HEK293 (cell line): ENCODE measurements at regions not wholly inside any gene's neighbourhood (a gene's known extent, or its start where the extent isn't known, plus 50 kb on each side); places are given as distances from the start of the nearest gene placed in this dataset.
A peak's percentile ranks its signal among the peaks of the same experiment; 100 is the strongest.

Experiments
- CTCF ChIP-seq: fragments of 450-650 bp; formaldehyde crosslinking; IDR thresholded peaks from 2 replicates; pipeline ENCODE4 v1.5.1; 2016; ENCODE audit warnings: missing biosample characterization, missing genetic modification characterization
- EGR2 ChIP-seq: fragments of 450-650 bp; formaldehyde crosslinking; IDR thresholded peaks from 2 replicates; pipeline ENCODE4 v1.5.1; 2016; ENCODE audit warnings: low read depth, missing biosample characterization, missing genetic modification characterization
- GLI4 ChIP-seq: fragments of 450-650 bp; formaldehyde crosslinking; IDR thresholded peaks from 2 replicates; pipeline ENCODE4 v1.5.1; 2016; ENCODE audit warnings: missing biosample characterization, missing genetic modification characterization
- GLIS2 ChIP-seq: fragments of 450-650 bp; formaldehyde crosslinking; IDR thresholded peaks from 2 replicates; pipeline ENCODE4 v1.5.1; 2016; ENCODE audit warnings: missing biosample characterization, missing genetic modification characterization
- HIC1 ChIP-seq: fragments of 450-650 bp; formaldehyde crosslinking; IDR thresholded peaks from 2 replicates; pipeline ENCODE4 v1.5.1; 2016; ENCODE audit warnings: missing biosample characterization, missing genetic modification characterization
- HOXA7 ChIP-seq: sonication (generic); formaldehyde crosslinking; IDR thresholded peaks from 2 replicates; pipeline ENCODE4 v1.8.1; 2022; ENCODE audit warnings: missing genetic modification reagents, borderline replicate concordance
- KLF1 ChIP-seq: fragments of 450-650 bp; formaldehyde crosslinking; IDR thresholded peaks from 2 replicates; pipeline ENCODE4 v1.5.1; 2016; ENCODE audit warnings: missing biosample characterization, missing genetic modification characterization
- KLF16 ChIP-seq: fragments of 450-650 bp; formaldehyde crosslinking; IDR thresholded peaks from 2 replicates; pipeline ENCODE4 v1.5.1; 2017; ENCODE audit warnings: missing biosample characterization, missing genetic modification characterization
- MYNN ChIP-seq: fragments of 450-650 bp; formaldehyde crosslinking; IDR thresholded peaks from 2 replicates; pipeline ENCODE4 v1.5.1; 2016; ENCODE audit warnings: missing biosample characterization, missing genetic modification characterization, borderline replicate concordance
- MZF1 ChIP-seq: fragments of 450-650 bp; formaldehyde crosslinking; IDR thresholded peaks from 2 replicates; pipeline ENCODE4 v1.5.1; 2017; ENCODE audit warnings: missing biosample characterization, missing genetic modification characterization, borderline replicate concordance
- OSR2 ChIP-seq: fragments of 450-650 bp; formaldehyde crosslinking; IDR thresholded peaks from 2 replicates; pipeline ENCODE4 v1.5.1; 2016; ENCODE audit warnings: missing biosample characterization, missing genetic modification characterization
- PRDM1 ChIP-seq: fragments of 450-650 bp; formaldehyde crosslinking; IDR thresholded peaks from 2 replicates; pipeline ENCODE4; 2016; ENCODE audit warnings: missing biosample characterization, missing genetic modification characterization
- RBAK ChIP-seq: fragments of 450-650 bp; formaldehyde crosslinking; IDR thresholded peaks from 2 replicates; pipeline ENCODE4 v1.5.1; 2016; ENCODE audit warnings: missing biosample characterization, missing genetic modification characterization
- SCRT1 ChIP-seq: fragments of 450-650 bp; formaldehyde crosslinking; IDR thresholded peaks from 2 replicates; pipeline ENCODE4 v1.5.1; 2016; ENCODE audit warnings: missing biosample characterization, missing genetic modification characterization, borderline replicate concordance
- SETDB1 ChIP-seq: IDR thresholded peaks from one replicate; pipeline ENCODE4 v1.6.1; 2017; ENCODE audit warnings: mild to moderate bottlenecking, low read length, moderate library complexity, mixed read lengths; ENCODE audit not compliant: insufficient read length
- WT1 ChIP-seq: fragments of 450-650 bp; formaldehyde crosslinking; IDR thresholded peaks from 2 replicates; pipeline ENCODE4 v1.5.1; 2016; ENCODE audit warnings: missing biosample characterization, missing genetic modification characterization
- ZEB2 ChIP-seq: fragments of 450-650 bp; formaldehyde crosslinking; IDR thresholded peaks from 2 replicates; pipeline ENCODE4 v1.5.1; 2016; ENCODE audit warnings: missing biosample characterization, missing genetic modification characterization
- ZNF133 ChIP-seq: fragments of 450-650 bp; formaldehyde crosslinking; IDR thresholded peaks from 2 replicates; pipeline ENCODE4 v1.5.1; 2016; ENCODE audit warnings: missing biosample characterization, missing genetic modification characterization
- ZNF155 ChIP-seq: fragments of 450-650 bp; formaldehyde crosslinking; IDR thresholded peaks from 2 replicates; pipeline ENCODE4 v1.5.1; 2016; ENCODE audit warnings: missing biosample characterization, missing genetic modification characterization
- ZNF175 ChIP-seq: fragments of 450-650 bp; formaldehyde crosslinking; IDR thresholded peaks from 2 replicates; pipeline ENCODE4 v1.5.1; 2016; ENCODE audit warnings: missing biosample characterization, missing genetic modification characterization
- ZNF202 ChIP-seq: fragments of 450-650 bp; formaldehyde crosslinking; IDR thresholded peaks from 2 replicates; pipeline ENCODE4 v1.5.1; 2016; ENCODE audit warnings: missing biosample characterization, missing genetic modification characterization, borderline replicate concordance
- ZNF211 ChIP-seq: fragments of 450-650 bp; formaldehyde crosslinking; IDR thresholded peaks from 2 replicates; pipeline ENCODE4 v1.5.1; 2016; ENCODE audit warnings: low read depth, missing biosample characterization, missing genetic modification characterization
- ZNF214 ChIP-seq: fragments of 450-650 bp; formaldehyde crosslinking; IDR thresholded peaks from 2 replicates; pipeline ENCODE4 v1.5.1; 2017; ENCODE audit warnings: missing biosample characterization, mild to moderate bottlenecking, missing genetic modification characterization, borderline replicate concordance
- ZNF223 ChIP-seq: fragments of 450-650 bp; formaldehyde crosslinking; IDR thresholded peaks from 2 replicates; pipeline ENCODE4 v1.5.1; 2016; ENCODE audit warnings: missing biosample characterization, missing genetic modification characterization
- ZNF23 ChIP-seq: fragments of 450-650 bp; formaldehyde crosslinking; IDR thresholded peaks from 2 replicates; pipeline ENCODE4 v1.5.1; 2016; ENCODE audit warnings: missing biosample characterization, missing genetic modification characterization, borderline replicate concordance
- ZNF239 ChIP-seq: fragments of 450-650 bp; formaldehyde crosslinking; IDR thresholded peaks from 2 replicates; pipeline ENCODE4 v1.5.1; 2016; ENCODE audit warnings: missing biosample characterization, missing genetic modification characterization
- ZNF292 ChIP-seq: fragments of 450-650 bp; formaldehyde crosslinking; IDR thresholded peaks from 2 replicates; pipeline ENCODE4 v1.5.1; 2016; ENCODE audit warnings: low read depth, missing biosample characterization, missing genetic modification characterization, borderline replicate concordance
- ZNF398 ChIP-seq: fragments of 450-650 bp; formaldehyde crosslinking; IDR thresholded peaks from 2 replicates; pipeline ENCODE4 v1.5.1; 2017; ENCODE audit warnings: missing biosample characterization, missing genetic modification characterization
- ZNF514 ChIP-seq: fragments of 450-650 bp; formaldehyde crosslinking; IDR thresholded peaks from 2 replicates; pipeline ENCODE4 v1.5.1; 2016; ENCODE audit warnings: missing biosample characterization, missing genetic modification characterization
- ZNF585B ChIP-seq: fragments of 450-650 bp; formaldehyde crosslinking; IDR thresholded peaks from 2 replicates; pipeline ENCODE4 v1.5.1; 2016; ENCODE audit warnings: missing biosample characterization, missing genetic modification characterization
- ZNF596 ChIP-seq: fragments of 450-650 bp; IDR thresholded peaks from 2 replicates; pipeline ENCODE4 v1.5.0; 2018; ENCODE audit warnings: missing biosample characterization, mild to moderate bottlenecking, missing genetic modification characterization, moderate library complexity
- ZNF610 ChIP-seq: fragments of 450-650 bp; formaldehyde crosslinking; IDR thresholded peaks from 2 replicates; pipeline ENCODE4 v1.5.1; 2016; ENCODE audit warnings: missing biosample characterization, missing genetic modification characterization, borderline replicate concordance
- ZNF701 ChIP-seq: fragments of 450-650 bp; formaldehyde crosslinking; IDR thresholded peaks from 2 replicates; pipeline ENCODE4 v1.5.1; 2016; ENCODE audit warnings: missing biosample characterization, missing genetic modification characterization
- ZNF707 ChIP-seq: fragments of 450-650 bp; formaldehyde crosslinking; IDR thresholded peaks from 2 replicates; pipeline ENCODE4 v1.5.1; 2016; ENCODE audit warnings: missing biosample characterization, missing genetic modification characterization
- ZNF776 ChIP-seq: fragments of 450-650 bp; formaldehyde crosslinking; IDR thresholded peaks from 2 replicates; pipeline ENCODE4 v1.5.0; 2017; ENCODE audit warnings: missing biosample characterization, missing genetic modification characterization, borderline replicate concordance
- ZNF837 ChIP-seq: fragments of 450-650 bp; formaldehyde crosslinking; IDR thresholded peaks from 2 replicates; pipeline ENCODE4 v1.5.1; 2016; ENCODE audit warnings: missing biosample characterization, missing genetic modification characterization
- TF ChIP-seq, protein P1 (sequence below): fragments of 450-650 bp; formaldehyde crosslinking; IDR thresholded peaks from 2 replicates; pipeline ENCODE4 v1.5.1; 2017; ENCODE audit warnings: missing biosample characterization, missing genetic modification characterization

DNA sequence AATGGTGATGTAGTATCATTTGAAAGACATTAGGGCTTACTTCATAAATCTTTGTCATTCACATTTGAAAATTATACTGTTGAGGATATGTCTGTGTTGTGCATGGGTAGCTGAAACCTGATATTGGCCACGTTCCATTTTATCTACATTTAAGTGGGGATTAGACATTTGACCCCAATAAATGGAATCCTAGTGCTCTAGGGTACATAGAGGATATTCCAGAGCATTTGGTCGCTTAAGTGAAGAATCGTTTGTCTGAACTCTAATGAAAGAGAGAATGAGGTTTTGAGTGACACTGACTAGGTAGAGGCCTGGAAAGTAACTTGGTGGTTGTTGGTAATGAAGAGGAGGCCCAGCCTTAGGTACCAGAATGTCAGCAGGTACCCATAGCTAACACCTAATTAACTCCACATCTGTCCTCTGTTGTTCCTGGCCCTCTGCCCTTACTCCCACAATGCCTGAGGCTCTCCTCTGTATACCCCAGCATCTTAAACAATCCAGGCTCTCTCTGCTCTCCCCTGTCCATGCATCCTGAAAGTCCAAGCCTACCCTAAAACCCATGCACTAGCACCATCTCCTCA, 299.5 kb upstream of the KLF3 start (continued):
- TF ChIP-seq, protein P1, sequence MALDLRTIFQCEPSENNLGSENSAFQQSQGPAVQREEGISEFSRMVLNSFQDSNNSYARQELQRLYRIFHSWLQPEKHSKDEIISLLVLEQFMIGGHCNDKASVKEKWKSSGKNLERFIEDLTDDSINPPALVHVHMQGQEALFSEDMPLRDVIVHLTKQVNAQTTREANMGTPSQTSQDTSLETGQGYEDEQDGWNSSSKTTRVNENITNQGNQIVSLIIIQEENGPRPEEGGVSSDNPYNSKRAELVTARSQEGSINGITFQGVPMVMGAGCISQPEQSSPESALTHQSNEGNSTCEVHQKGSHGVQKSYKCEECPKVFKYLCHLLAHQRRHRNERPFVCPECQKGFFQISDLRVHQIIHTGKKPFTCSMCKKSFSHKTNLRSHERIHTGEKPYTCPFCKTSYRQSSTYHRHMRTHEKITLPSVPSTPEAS = no peak
- no peak for TF ChIP-seq KLF16
- no peak for TF ChIP-seq GLI4
- no peak for TF ChIP-seq GLIS2
- no peak for TF ChIP-seq ZNF776 (tag by site-specific recombination)
- no peak for TF ChIP-seq ZNF223 (tag by site-specific recombination)
- peak; percentile 81 for TF ChIP-seq OSR2
- no peak for TF ChIP-seq ZNF202
- no peak for TF ChIP-seq ZNF214 (tag by site-specific recombination)
- no peak for TF ChIP-seq ZNF211 (tag by site-specific recombination)
- no peak for TF ChIP-seq ZNF133 (tag by site-specific recombination)
- TF ChIP-seq ZNF701 = no peak
- TF ChIP-seq HIC1 (tag by site-specific recombination) = no peak
- TF ChIP-seq CTCF (tag by site-specific recombination) = no peak
- TF ChIP-seq PRDM1 (tag by site-specific recombination) = no peak
- no peak for TF ChIP-seq ZNF707 (tag by site-specific recombination)
- no peak for TF ChIP-seq ZNF585B
- TF ChIP-seq HOXA7 (CRISPR knock-in tag) = no peak
- TF ChIP-seq SETDB1 = no peak
- no peak for TF ChIP-seq ZNF155 (tag by site-specific recombination)
- no peak for TF ChIP-seq ZNF514 (tag by site-specific recombination)
- TF ChIP-seq ZNF610 = no peak
- TF ChIP-seq ZEB2 (tag by site-specific recombination) = 0 out of 2 replicates have a peak, but pooled peaks have one; percentile 21
- TF ChIP-seq WT1 (tag by site-specific recombination) = 0 out of 2 replicates have a peak, but pooled peaks have one; percentile 59
- no peak for TF ChIP-seq EGR2 (tag by site-specific recombination)
- no peak for TF ChIP-seq ZNF292 (tag by site-specific recombination)
- no peak for TF ChIP-seq ZNF837
- TF ChIP-seq KLF1 (tag by site-specific recombination) = 0 out of 2 replicates have a peak, but pooled peaks have one; percentile 15
- no peak for TF ChIP-seq ZNF175 (tag by site-specific recombination)
- TF ChIP-seq ZNF23 (tag by site-specific recombination) = no peak
- no peak for TF ChIP-seq SCRT1
- TF ChIP-seq MZF1 = no peak
- TF ChIP-seq RBAK = no peak
- TF ChIP-seq ZNF596 (tag by site-specific recombination) = no peak
- TF ChIP-seq MYNN (tag by site-specific recombination) = no peak
- no peak for TF ChIP-seq ZNF398 (tag by site-specific recombination)
- no peak for TF ChIP-seq ZNF239
